ENCODE measurements at regions not wholly inside any gene's neighbourhood (a gene's known extent, or its start where the extent isn't known, plus 50 kb on each side); places are given as distances from the start of the nearest gene placed in this dataset.

GRCh38 chr2:181364492-181365170, 92.6 kb upstream of the ITGA4 start:
- H3K27me3 ChIP-seq (ENCODE audit: control insufficient read depth, insufficient read depth, low read length): no peaks in the 10 kb centered on the region
- H3K4me1 ChIP-seq (ENCODE audit: control insufficient read depth, insufficient read depth, low read length): no peaks in the 10 kb centered on the region
- DNase-seq (ENCODE audit: low read depth, low spot score): no peak
- no peaks in the 10 kb centered on the region for H3K9me3 ChIP-seq (ENCODE audit: control insufficient read depth, insufficient read depth, low read length)
- H3K27ac ChIP-seq (ENCODE audit: low read length): no peak overlapping the region
- no peaks in the 10 kb centered on the region for H3K36me3 ChIP-seq (ENCODE audit: control insufficient read depth, insufficient read depth, low read length)
- no CpG with 5 or more reads among the region's 8 CpGs for WGBS (ENCODE audit: insufficient coverage, insufficient read length)
- no peak overlapping the region for H3K4me3 ChIP-seq (ENCODE audit: low read length)

DNA sequence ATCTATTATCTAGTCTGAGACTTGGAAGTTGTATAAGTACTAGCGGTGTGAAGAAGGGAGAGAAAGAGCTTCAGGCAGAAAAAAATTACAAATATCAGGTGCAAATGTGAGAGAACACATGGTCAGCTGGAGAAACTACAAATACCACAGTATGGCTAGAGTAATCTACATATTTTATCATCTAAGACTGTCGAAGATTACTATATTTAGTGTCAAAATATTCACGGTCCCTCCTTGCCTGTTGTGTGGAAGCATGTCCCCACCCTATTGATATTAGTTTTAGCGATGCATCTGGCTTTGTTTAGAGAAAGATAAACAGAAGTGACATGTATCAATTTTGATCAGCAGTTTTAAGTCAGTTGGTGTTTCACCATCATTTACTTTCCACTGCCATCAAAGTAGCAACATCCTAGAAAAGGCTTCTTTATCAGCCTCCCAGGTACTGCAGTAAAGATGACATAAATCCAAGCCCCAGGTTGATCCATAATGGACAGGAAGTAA, 90.5 kb upstream of the ITGA4 start:
- Histone ChIP-seq H3K9me3 (ENCODE audit: control insufficient read depth, insufficient read depth, low read length) (no peaks in the 10 kb centered on the region), H3K4me3 (ENCODE audit: low read length) (no peak overlapping the region), H3K27me3 (ENCODE audit: control insufficient read depth, insufficient read depth, low read length) (no peaks in the 10 kb centered on the region), H3K36me3 (ENCODE audit: control insufficient read depth, insufficient read depth, low read length) (no peaks in the 10 kb centered on the region), H3K4me1 (ENCODE audit: control insufficient read depth, insufficient read depth, low read length) (no peaks in the 10 kb centered on the region), H3K27ac (ENCODE audit: low read length) (no peak overlapping the region)
- DNase-seq (ENCODE audit: low read depth, low spot score): no peak
- WGBS (ENCODE audit: insufficient coverage, insufficient read length): no CpG with 5 or more reads among the region's 4 CpGs

DNA sequence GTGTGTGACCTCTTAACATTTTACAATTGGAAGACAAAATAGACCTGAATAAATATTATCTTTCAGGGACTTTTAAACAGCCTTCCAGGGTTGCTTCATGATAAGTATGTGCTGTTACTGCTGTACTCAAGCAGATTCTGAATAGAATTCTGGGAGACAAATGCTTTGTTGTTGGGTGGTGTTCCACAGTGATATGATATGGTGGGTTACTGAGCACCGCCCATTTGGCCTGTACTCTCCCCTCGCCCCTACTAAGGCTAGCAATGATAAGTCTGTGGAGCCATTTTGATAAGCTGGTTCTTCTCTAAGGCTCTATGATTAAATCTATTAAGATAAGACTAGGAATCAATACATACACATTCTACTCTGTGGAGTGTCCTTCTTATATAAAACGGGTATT, 89.8 kb upstream of the ITGA4 start:
- H3K36me3 ChIP-seq (ENCODE audit: control insufficient read depth, insufficient read depth, low read length): no peaks in the 10 kb centered on the region
- H3K9me3 ChIP-seq (ENCODE audit: control insufficient read depth, insufficient read depth, low read length): no peaks in the 10 kb centered on the region
- WGBS (ENCODE audit: insufficient coverage, insufficient read length): no CpG with 5 or more reads among the region's 3 CpGs
- no peak overlapping the region for H3K27ac ChIP-seq (ENCODE audit: low read length)
- no peak for DNase-seq (ENCODE audit: low read depth, low spot score)
- no peaks in the 10 kb centered on the region for H3K27me3 ChIP-seq (ENCODE audit: control insufficient read depth, insufficient read depth, low read length)
- no peaks in the 10 kb centered on the region for H3K4me1 ChIP-seq (ENCODE audit: control insufficient read depth, insufficient read depth, low read length)
- H3K4me3 ChIP-seq (ENCODE audit: low read length): no peak overlapping the region

DNA sequence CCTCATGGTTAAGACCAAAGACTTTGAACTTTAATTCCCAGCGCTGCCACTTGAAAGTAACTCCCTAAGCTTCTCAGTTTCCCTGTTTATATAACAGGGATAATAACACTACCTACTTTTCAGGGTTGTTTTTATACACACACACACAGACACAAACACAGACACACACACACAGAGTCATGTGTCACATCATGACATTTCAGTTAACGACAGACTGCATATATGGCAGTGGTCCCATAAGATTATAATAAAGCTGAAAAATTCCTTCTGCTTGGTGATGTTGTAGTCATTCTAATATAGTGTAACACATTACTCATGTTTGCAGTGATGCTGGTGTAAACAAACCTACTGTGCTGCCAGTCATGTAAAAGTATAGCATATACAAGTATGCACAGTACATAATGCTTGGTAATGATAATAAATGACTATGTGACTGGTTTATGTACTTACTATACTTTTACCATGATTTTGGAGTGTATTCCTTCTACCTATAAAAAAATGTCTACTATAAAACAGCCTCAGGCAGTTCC, 89.2 kb upstream of the ITGA4 start:
- WGBS (ENCODE audit: insufficient coverage, insufficient read length): no CpG with 5 or more reads among the region's 2 CpGs
- Histone ChIP-seq H3K27me3 (ENCODE audit: control insufficient read depth, insufficient read depth, low read length) (no peaks in the 10 kb centered on the region), H3K36me3 (ENCODE audit: control insufficient read depth, insufficient read depth, low read length) (no peaks in the 10 kb centered on the region), H3K4me3 (ENCODE audit: low read length) (no peak overlapping the region), H3K27ac (ENCODE audit: low read length) (no peak overlapping the region), H3K4me1 (ENCODE audit: control insufficient read depth, insufficient read depth, low read length) (no peaks in the 10 kb centered on the region), H3K9me3 (ENCODE audit: control insufficient read depth, insufficient read depth, low read length) (no peaks in the 10 kb centered on the region)
- DNase-seq (ENCODE audit: low read depth, low spot score): no peak

DNA sequence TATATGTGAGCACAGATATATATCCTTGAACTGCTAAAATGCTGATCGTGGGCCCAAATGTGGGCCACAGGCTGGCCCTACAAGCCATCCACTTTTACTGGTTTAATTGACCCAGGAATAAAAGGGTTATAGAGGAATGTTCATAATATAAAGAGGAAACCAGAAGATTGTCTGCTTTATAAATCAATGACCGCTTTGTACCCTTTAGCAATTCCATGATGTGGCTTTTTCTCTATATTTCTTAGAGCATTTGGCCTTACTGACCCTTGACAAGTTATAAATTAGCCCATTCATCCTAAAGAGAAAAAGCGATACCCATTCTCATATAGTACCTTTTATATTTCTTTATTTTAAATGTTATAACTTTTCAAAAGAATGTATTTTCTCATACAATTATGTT, 87.1 kb upstream of the ITGA4 start:
- no peaks in the 10 kb centered on the region for H3K4me1 ChIP-seq (ENCODE audit: control insufficient read depth, insufficient read depth, low read length)
- H3K27ac ChIP-seq (ENCODE audit: low read length): no peak overlapping the region
- H3K9me3 ChIP-seq (ENCODE audit: control insufficient read depth, insufficient read depth, low read length): no peaks in the 10 kb centered on the region
- H3K4me3 ChIP-seq (ENCODE audit: low read length): no peak overlapping the region
- no peaks in the 10 kb centered on the region for H3K36me3 ChIP-seq (ENCODE audit: control insufficient read depth, insufficient read depth, low read length)
- no peaks in the 10 kb centered on the region for H3K27me3 ChIP-seq (ENCODE audit: control insufficient read depth, insufficient read depth, low read length)
- no peak for DNase-seq (ENCODE audit: low read depth, low spot score)
- no CpG with 5 or more reads among the region's 3 CpGs for WGBS (ENCODE audit: insufficient coverage, insufficient read length)

GRCh38 chr2:181371195-181371594, 86.0 kb upstream of the ITGA4 start:
- no peak overlapping the region for H3K27ac ChIP-seq (ENCODE audit: low read length)
- H3K4me3 ChIP-seq (ENCODE audit: low read length): no peak overlapping the region
- H3K36me3 ChIP-seq (ENCODE audit: control insufficient read depth, insufficient read depth, low read length): no peaks in the 10 kb centered on the region
- H3K4me1 ChIP-seq (ENCODE audit: control insufficient read depth, insufficient read depth, low read length): no peaks in the 10 kb centered on the region
- DNase-seq (ENCODE audit: low read depth, low spot score): no peak
- WGBS (ENCODE audit: insufficient coverage, insufficient read length): no CpG with 5 or more reads among the region's 2 CpGs
- no peaks in the 10 kb centered on the region for H3K27me3 ChIP-seq (ENCODE audit: control insufficient read depth, insufficient read depth, low read length)
- no peaks in the 10 kb centered on the region for H3K9me3 ChIP-seq (ENCODE audit: control insufficient read depth, insufficient read depth, low read length)

- H3K4me3 ChIP-seq (ENCODE audit: low read length): no peak overlapping the region
- no CpG with 5 or more reads among the region's 2 CpGs for WGBS (ENCODE audit: insufficient coverage, insufficient read length)
- no peaks in the 10 kb centered on the region for H3K9me3 ChIP-seq (ENCODE audit: control insufficient read depth, insufficient read depth, low read length)
- H3K27ac ChIP-seq (ENCODE audit: low read length): no peak overlapping the region
- no peaks in the 10 kb centered on the region for H3K27me3 ChIP-seq (ENCODE audit: control insufficient read depth, insufficient read depth, low read length)
- H3K4me1 ChIP-seq (ENCODE audit: control insufficient read depth, insufficient read depth, low read length): no peaks in the 10 kb centered on the region
- no peaks in the 10 kb centered on the region for H3K36me3 ChIP-seq (ENCODE audit: control insufficient read depth, insufficient read depth, low read length)
- no peak for DNase-seq (ENCODE audit: low read depth, low spot score)
Measured at GRCh38 chr2:181371782-181372645, 85.2 kb upstream of the ITGA4 start.

DNA sequence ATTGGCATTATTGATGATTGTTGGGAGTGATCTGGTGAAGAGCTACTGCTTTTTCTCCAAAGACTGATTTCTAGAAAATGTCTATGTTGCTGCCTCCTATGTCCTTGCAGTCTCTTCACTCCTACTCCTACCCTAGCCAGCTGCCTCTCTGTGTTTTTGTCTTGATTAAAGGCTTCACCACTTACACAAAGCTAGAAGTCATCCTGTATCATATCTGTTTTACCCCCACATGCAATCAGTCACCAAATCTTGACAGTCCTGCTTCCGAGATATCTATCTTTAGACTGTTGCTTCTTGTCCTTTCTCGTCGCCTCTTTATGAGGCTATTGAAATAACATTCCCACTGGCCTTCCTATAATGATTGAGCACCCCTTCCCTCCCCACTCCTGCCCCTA, 84.5 kb upstream of the ITGA4 start:
- Histone ChIP-seq H3K4me3 (ENCODE audit: low read length) (no peak overlapping the region), H3K27ac (ENCODE audit: low read length) (no peak overlapping the region), H3K36me3 (ENCODE audit: control insufficient read depth, insufficient read depth, low read length) (no peaks in the 10 kb centered on the region), H3K27me3 (ENCODE audit: control insufficient read depth, insufficient read depth, low read length) (no peaks in the 10 kb centered on the region), H3K9me3 (ENCODE audit: control insufficient read depth, insufficient read depth, low read length) (no peaks in the 10 kb centered on the region), H3K4me1 (ENCODE audit: control insufficient read depth, insufficient read depth, low read length) (no peaks in the 10 kb centered on the region)
- WGBS (ENCODE audit: insufficient coverage, insufficient read length): no CpG with 5 or more reads among the region's 3 CpGs
- no peak for DNase-seq (ENCODE audit: low read depth, low spot score)

GRCh38 chr2:181374781-181375675, 82.2 kb upstream of the ITGA4 start:
- Histone ChIP-seq H3K27ac (ENCODE audit: low read length) (no peak overlapping the region), H3K9me3 (ENCODE audit: control insufficient read depth, insufficient read depth, low read length) (no peaks in the 10 kb centered on the region), H3K4me3 (ENCODE audit: low read length) (no peak overlapping the region), H3K36me3 (ENCODE audit: control insufficient read depth, insufficient read depth, low read length) (no peaks in the 10 kb centered on the region), H3K4me1 (ENCODE audit: control insufficient read depth, insufficient read depth, low read length) (no peaks in the 10 kb centered on the region), H3K27me3 (ENCODE audit: control insufficient read depth, insufficient read depth, low read length) (no peaks in the 10 kb centered on the region)
- no CpG with 5 or more reads among the region's 8 CpGs for WGBS (ENCODE audit: insufficient coverage, insufficient read length)
- DNase-seq (ENCODE audit: low read depth, low spot score): no peak

DNA sequence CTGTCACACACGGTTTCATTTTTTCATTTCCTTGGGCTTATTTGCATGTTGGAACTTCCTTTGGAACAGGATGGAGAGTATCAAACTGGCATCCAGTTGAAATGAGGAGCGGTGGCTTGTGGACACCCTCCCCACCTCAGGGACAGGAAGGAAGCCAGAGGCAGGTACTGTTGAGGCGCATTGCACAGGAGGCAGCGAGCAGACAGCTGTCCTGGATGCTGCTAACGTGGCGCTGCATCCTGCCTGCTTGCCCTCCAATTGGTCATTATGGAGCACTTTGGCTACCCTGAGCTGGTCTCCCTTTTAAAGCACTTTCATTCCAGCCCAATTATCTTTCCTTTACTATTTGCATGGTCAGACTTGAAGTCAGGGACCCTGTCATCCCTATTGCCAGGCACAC, 80.7 kb upstream of the ITGA4 start:
- Histone ChIP-seq H3K4me1 (ENCODE audit: control insufficient read depth, insufficient read depth, low read length) (no peaks in the 10 kb centered on the region), H3K4me3 (ENCODE audit: low read length) (no peak overlapping the region)
- WGBS (ENCODE audit: insufficient coverage, insufficient read length): no CpG with 5 or more reads among the region's 6 CpGs

More for the DNA sequence above, 80.7 kb upstream of the ITGA4 start:
- Histone ChIP-seq H3K27me3 (ENCODE audit: control insufficient read depth, insufficient read depth, low read length) (no peaks in the 10 kb centered on the region), H3K9me3 (ENCODE audit: control insufficient read depth, insufficient read depth, low read length) (no peaks in the 10 kb centered on the region), H3K27ac (ENCODE audit: low read length) (no peak overlapping the region), H3K36me3 (ENCODE audit: control insufficient read depth, insufficient read depth, low read length) (no peaks in the 10 kb centered on the region)
- no peak for DNase-seq (ENCODE audit: low read depth, low spot score)

Measured in iPS DF 6.9 (cell line).